Fibroblast of mammary gland (primary cell): ENCODE measurements at regions not wholly inside any gene's neighbourhood (a gene's known extent, or its start where the extent isn't known, plus 50 kb on each side); places are given as distances from the start of the nearest gene placed in this dataset.

Source experiments
- DNase-seq: peaks from one replicate; pipeline ENCODE4 v3.0.0-alpha.2; 2010; ENCODE audit warnings: low read depth
- H3K4me3 ChIP-seq: 2 replicates; pipeline ENCODE4 v1.5.1; 2011; ENCODE audit warnings: low read depth, mild to moderate bottlenecking, low read length, moderate library complexity; ENCODE audit not compliant: control insufficient read depth
- TF ChIP-seq, protein P1 (sequence below): conservative IDR thresholded peaks from 2 replicates; pipeline ENCODE4 v1.5.1; 2011; ENCODE audit warnings: low read depth, low read length, inconsistent platforms; ENCODE audit not compliant: control insufficient read depth, insufficient read depth

DNA sequence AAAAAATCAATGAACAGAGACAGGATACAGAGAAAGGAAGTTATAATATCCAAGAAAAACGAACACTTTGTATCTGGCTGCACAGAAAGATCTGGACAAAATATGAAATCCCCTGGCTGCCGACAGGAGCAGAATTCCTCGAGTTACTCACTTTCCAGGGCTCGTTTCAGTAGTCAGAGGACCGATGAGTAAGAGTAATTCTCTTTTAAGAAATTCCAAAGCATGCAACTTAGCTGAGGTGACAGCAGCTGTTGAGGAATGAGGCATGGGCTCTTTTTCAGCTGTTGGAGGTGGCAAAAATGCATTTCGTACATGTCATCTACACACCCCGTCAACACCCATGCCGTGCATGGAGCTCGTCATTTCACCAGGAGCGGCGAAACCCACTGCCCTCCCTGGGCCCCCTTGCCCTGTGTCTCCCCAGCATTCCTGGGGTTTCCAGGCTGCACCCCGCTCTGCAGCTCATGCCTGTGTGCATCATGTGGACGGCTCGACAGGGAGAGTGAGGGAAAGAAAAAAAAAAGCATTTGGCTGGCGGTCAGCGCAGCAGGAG lies 210.8 kb upstream of the SMIM21 start:
- TF ChIP-seq, protein P1, sequence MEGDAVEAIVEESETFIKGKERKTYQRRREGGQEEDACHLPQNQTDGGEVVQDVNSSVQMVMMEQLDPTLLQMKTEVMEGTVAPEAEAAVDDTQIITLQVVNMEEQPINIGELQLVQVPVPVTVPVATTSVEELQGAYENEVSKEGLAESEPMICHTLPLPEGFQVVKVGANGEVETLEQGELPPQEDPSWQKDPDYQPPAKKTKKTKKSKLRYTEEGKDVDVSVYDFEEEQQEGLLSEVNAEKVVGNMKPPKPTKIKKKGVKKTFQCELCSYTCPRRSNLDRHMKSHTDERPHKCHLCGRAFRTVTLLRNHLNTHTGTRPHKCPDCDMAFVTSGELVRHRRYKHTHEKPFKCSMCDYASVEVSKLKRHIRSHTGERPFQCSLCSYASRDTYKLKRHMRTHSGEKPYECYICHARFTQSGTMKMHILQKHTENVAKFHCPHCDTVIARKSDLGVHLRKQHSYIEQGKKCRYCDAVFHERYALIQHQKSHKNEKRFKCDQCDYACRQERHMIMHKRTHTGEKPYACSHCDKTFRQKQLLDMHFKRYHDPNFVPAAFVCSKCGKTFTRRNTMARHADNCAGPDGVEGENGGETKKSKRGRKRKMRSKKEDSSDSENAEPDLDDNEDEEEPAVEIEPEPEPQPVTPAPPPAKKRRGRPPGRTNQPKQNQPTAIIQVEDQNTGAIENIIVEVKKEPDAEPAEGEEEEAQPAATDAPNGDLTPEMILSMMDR: peak; percentile 41
- no peak overlapping the region for H3K4me3 ChIP-seq
- DNase-seq: peak; percentile 66

DNA sequence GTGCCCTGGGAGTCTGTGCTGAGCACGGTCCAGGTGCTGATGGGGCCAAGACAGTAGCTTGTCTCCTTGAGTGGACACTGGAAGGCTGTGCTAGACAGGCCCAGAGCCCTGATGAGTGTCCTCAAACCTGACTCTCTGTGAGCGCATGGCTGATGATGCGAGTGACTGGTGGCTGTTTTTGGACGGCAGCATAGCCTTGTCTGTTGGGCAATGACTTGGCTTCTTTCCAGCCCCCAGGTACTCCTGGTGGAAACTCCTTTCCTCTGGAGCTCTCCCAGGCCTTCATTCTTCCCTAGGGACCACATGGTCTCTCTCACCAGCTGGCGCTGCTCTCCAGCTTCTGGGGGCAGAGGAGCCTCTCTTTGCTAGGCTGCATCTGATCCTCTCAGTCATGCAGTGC lies 207.6 kb upstream of the SMIM21 start:
- H3K4me3 ChIP-seq: no peak overlapping the region
- DNase-seq: no peak
- TF ChIP-seq, protein P1: no peak

DNA sequence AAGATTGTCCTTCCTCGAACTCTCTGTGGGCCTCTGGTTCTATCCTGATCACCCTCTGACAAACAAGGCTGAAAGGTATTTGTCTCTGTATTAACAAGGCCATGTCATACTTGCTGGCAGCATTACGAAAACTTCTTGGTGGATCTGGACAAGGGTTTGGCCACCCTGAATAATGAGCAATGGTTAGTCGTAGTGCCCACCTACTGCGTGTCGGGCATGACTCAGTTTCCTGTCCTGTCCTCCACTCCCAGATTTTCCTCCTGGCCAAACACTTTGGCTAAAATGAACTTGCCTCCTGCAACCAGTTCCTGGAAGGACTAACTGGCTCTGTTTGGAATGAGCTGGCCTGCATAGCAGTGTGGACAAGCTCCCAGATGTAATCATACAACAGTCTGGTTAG lies 198.5 kb upstream of the SMIM21 start:
- H3K4me3 ChIP-seq: no peak overlapping the region
- TF ChIP-seq, protein P1: no peak
- DNase-seq: peak; percentile 29

DNA sequence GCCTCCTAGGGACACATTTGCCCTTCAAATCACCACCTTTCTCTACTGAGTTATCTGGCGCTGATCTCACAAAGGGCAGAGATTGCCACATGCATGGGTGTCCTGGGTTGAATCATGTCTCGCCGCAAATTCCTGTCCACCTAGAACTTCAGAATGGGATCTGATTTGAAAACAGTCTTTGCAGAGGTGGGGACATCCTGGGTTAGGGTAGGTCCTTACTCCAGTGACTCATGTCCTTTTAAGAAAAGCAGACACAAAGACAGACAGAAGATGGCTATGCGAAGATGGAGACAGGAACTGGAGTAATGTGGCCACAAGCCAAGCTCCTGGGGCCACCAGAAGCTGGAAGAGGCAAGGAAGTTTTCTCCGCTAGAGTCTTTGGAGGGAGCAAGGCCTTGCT lies 197.4 kb upstream of the SMIM21 start:
- TF ChIP-seq, protein P1: no peak
- DNase-seq: peak; percentile 5

DNA sequence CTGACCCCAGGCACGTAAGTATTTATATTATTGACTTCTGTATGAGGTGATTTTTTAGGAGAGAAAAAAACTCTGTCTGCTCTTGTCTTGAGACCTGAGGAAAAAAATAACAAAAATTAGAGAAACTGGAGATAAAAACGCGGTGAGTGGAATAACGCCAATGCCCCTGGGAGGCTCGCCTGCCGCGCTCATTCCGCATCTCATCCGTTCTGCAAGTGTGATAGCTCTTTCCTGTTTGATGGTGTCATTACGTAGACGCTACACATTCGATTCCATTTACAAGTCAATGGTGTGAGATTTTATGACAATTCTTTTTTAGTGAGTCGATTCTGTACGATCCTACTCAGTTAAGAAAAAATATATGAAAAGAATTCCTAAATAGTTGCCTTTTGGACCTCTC lies 194.3 kb upstream of the SMIM21 start:
- TF ChIP-seq, protein P1: no peak
- no peak for DNase-seq
- no peak overlapping the region for H3K4me3 ChIP-seq

More for the DNA sequence above, 197.4 kb upstream of the SMIM21 start:
- no peak overlapping the region for H3K4me3 ChIP-seq

DNA sequence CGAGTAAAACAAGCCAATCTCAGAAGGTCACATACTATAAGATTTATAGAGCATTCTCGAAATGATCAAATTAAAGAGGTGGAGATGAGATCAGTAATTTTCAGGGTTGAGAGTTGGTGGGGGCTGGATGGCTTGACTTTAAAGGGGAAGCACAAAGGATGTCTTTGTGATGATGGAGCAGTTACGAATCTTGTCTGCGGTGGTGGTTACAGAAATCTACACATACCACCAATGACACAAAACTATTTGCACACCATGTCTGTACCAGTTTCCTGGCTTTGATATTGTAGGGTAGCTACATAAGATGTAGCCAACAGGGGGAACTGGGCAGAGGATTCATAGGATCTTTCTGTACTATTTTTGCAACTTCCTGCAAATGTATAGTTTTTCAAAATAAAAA lies 190.6 kb upstream of the SMIM21 start:
- no peak for DNase-seq
- TF ChIP-seq, protein P1: no peak
- no peak overlapping the region for H3K4me3 ChIP-seq

DNA sequence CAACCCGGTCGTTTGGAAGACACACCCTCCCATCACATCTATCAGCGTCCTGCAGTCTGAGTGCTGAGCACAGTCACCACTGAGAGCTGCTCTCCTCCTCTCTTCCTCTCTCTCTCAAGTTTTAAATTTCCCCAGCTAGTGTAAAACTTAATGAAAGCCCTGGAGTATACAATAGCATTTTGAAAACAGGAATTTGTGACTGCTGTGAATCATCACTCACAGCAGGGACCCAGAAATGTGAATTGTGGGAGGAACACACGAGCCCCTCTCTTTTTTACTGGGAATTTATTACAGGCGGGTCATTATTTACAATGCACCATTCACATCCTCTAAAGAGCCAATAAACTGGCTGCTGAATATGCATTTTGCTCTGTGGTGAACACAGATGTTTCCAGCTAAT lies 185.0 kb upstream of the SMIM21 start:
- DNase-seq: no peak
- H3K4me3 ChIP-seq: no peak overlapping the region
- TF ChIP-seq, protein P1: no peak
